Thyroid gland (tissue), 4 donors: ENCODE measurements at regions not wholly inside any gene's neighbourhood (a gene's known extent, or its start where the extent isn't known, plus 50 kb on each side); places are given as distances from the start of the nearest gene placed in this dataset.

Experiments
- DNase-seq, 2 donors: peaks; one replicate each; pipeline ENCODE4 v3.0.0-alpha.2; 2019
- H3K27ac ChIP-seq, 3 donors: fragments of 200-600 bp; sonication (generic); 1 replicate in 2 of 3; 2 replicates in 1 of 3; pipeline ENCODE4 v1.5.1; 2016 to 2019; ENCODE audit warnings: mild to moderate bottlenecking in 1 of 3, moderate library complexity in 1 of 3
- H3K27me3 ChIP-seq: fragments of 200-600 bp; sonication (generic); one replicate; pipeline ENCODE4 v1.5.1; 2019
- H3K36me3 ChIP-seq, 2 donors: fragments of 200-600 bp; sonication (generic); one replicate each; pipeline ENCODE4 v1.5.1; 2016 to 2019
- H3K4me1 ChIP-seq, 2 donors: fragments of 200-600 bp; sonication (generic); one replicate each; pipeline ENCODE4 v1.5.1; 2017 to 2019
- H3K4me3 ChIP-seq, 3 donors: fragments of 200-600 bp; sonication (generic); replicated peaks in 1 of 3; 1 replicate in 2 of 3; 2 replicates in 1 of 3; pipeline ENCODE4 v1.5.1; 2016; ENCODE audit warnings: mild to moderate bottlenecking in 1 of 3
- H3K9me3 ChIP-seq: fragments of 200-600 bp; sonication (generic); one replicate; pipeline ENCODE4 v1.5.1; 2017
- POLR2A ChIP-seq, 2 donors: fragments of 450-650 bp; IDR thresholded peaks; one replicate each; pipeline ENCODE4 v1.6.1; 2017; ENCODE audit warnings: antibody characterized with exemption in 2 of 2, mild to moderate bottlenecking in 2 of 2, moderate library complexity in 1 of 2
- WGBS, 2 donors: methylation state at CpG; one replicate each; pipeline ENCODE4 v1.1.5; 2017; 5-methylcytosine and 5-hydroxymethylcytosine counted together
- intact Hi-C: fragments of 100-400 bp; cut with DNase I; formaldehyde crosslinking; loops from one replicate; pipeline ENCODE4 v1.15.1; 2023
- TF ChIP-seq, protein P1 (sequence below), 6 experiments: fragments of 200-600 bp in 3 of 6; fragments of 450-650 bp in 3 of 6; sonication (generic) in 3 of 6; IDR thresholded peaks; one replicate each; pipeline ENCODE4 v1.5.1; 2016 to 2019; ENCODE audit warnings: antibody characterized with exemption in 6 of 6, mild to moderate bottlenecking in 2 of 6, inconsistent platforms in 1 of 6, moderate library complexity in 1 of 6

DNA sequence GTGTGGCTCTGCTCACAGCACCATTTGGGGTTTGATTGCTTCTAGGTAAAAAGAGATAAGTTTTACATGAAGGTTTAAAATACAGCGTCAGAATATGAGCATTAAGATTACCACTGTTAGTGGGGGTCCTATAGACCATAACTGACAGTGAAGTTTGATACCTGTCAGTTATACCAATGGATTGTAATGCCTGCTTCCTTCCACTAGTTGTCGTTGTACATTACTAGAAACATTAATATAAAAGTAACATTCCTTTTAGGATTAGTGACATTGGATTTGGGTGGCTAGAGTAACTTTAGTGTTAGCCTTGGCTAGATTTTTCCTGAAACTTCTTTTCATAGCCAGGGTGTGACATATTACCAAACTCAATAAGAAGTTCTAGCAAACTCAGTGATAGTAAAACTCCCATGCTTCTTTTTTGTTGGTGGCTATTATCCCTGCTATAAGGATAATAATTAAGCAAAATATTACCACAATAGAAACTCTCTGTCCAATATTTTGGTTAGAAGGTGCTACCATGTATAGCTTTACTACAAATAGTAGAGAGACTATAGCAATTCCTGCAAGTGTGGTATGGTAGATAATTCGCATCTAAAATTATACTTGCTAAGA lies 57.1 kb downstream of the FAM181B start:
- H3K27me3 ChIP-seq = no peaks in the 10 kb centered on the region
- H3K9me3 ChIP-seq = no peaks in the 10 kb centered on the region
- no peak overlapping the region for H3K4me3 ChIP-seq
- no peak for TF ChIP-seq POLR2A (IDR thresholded peaks at IDR 0.05)
- TF ChIP-seq, protein P1, sequence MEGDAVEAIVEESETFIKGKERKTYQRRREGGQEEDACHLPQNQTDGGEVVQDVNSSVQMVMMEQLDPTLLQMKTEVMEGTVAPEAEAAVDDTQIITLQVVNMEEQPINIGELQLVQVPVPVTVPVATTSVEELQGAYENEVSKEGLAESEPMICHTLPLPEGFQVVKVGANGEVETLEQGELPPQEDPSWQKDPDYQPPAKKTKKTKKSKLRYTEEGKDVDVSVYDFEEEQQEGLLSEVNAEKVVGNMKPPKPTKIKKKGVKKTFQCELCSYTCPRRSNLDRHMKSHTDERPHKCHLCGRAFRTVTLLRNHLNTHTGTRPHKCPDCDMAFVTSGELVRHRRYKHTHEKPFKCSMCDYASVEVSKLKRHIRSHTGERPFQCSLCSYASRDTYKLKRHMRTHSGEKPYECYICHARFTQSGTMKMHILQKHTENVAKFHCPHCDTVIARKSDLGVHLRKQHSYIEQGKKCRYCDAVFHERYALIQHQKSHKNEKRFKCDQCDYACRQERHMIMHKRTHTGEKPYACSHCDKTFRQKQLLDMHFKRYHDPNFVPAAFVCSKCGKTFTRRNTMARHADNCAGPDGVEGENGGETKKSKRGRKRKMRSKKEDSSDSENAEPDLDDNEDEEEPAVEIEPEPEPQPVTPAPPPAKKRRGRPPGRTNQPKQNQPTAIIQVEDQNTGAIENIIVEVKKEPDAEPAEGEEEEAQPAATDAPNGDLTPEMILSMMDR (IDR thresholded peaks at IDR 0.05) = peak in 1 of 6 experiments; percentile 38
- intact Hi-C loops = no loop called here
- H3K4me1 ChIP-seq = no peaks in the 10 kb centered on the region
- no peaks in the 10 kb centered on the region for H3K36me3 ChIP-seq
- no peak overlapping the region for H3K27ac ChIP-seq
- WGBS, 2 donors = 40 to 50% methylated on average over 3 of the region's 3 CpGs
- DNase-seq = no peak

DNA sequence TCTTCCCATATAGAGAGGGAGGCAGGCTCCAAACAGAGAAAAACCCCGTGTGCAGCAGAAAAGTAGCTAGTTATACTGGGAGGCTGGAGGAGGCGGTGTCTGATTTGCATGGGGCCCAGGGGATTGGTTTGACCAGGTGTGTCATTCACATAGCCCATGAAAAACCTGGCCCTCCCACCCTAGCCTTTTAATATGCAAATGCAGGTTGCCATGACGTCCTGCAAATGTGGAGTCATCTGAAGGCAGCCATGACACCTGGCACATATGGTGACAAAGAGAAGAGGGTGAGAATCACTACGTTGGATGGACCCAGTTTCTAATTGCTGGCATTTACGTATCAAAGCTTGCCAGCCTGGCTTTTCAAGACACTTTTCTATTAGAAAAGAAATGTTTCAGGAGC lies 57.8 kb downstream of the FAM181B start:
- TF ChIP-seq, protein P1 (IDR thresholded peaks at IDR 0.05) = no peak
- no peak for TF ChIP-seq POLR2A (IDR thresholded peaks at IDR 0.05)
- DNase-seq = no peak
- Histone ChIP-seq H3K27me3 (no peaks in the 10 kb centered on the region), H3K27ac (no peak overlapping the region), H3K4me3 (no peak overlapping the region), H3K4me1 (no peaks in the 10 kb centered on the region), H3K36me3 (no peaks in the 10 kb centered on the region), H3K9me3 (no peaks in the 10 kb centered on the region)
- intact Hi-C loops = no loop called here
- 77 to 79% methylated on average over 5 of the region's 5 CpGs for WGBS, 2 donors

DNA sequence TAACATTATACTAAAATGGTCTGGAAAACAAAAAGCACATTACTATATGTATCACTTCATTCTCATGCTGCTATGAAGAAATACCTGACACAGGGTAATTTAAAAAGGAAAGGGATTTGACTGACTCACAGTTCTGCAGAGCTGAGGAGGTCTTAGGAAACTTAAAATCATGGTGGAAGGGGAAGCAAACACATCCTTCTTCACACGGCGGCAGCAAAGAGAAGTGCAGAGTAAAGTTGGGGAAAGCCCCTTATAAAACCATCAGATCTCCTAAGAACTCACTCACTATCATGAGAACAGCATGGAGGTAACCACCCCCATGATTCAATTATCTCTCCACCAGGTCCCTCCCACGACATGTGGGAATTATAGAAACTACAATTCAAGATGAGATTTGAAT lies 60.0 kb downstream of the FAM181B start:
- Histone ChIP-seq H3K27me3 (no peaks in the 10 kb centered on the region), H3K36me3 (no peaks in the 10 kb centered on the region), H3K9me3 (no peaks in the 10 kb centered on the region), H3K4me3 (no peak overlapping the region), H3K4me1 (no peaks in the 10 kb centered on the region), H3K27ac (no peak overlapping the region)
- no peak for DNase-seq
- no peak for TF ChIP-seq POLR2A (IDR thresholded peaks at IDR 0.05)
- TF ChIP-seq, protein P1 (IDR thresholded peaks at IDR 0.05) = no peak
- intact Hi-C loops = no loop called here
- WGBS, 2 donors = 65 to 77% methylated on average over 3 of the region's 3 CpGs

DNA sequence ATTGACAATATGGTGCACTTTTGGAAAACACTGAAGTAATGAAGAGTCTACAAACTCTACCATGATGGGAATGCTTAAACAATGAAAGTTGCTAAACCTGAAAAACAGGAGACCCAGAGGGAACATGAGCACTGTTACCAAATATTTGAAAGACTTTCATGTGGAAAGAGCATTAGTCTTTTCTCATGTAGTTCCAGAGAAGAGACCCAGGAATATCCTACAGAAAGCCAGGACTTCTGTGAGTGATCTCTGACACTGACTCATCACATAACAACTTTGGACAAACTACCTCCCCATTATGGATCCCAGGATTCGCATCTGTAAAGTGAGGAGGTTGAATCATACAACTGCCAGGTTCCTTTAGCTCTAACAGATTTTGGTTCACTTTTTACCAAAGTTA lies 62.2 kb downstream of the FAM181B start:
- Histone ChIP-seq H3K4me1 (no peaks in the 10 kb centered on the region), H3K4me3 (no peak overlapping the region), H3K36me3 (no peaks in the 10 kb centered on the region), H3K27ac (no peak overlapping the region), H3K9me3 (no peaks in the 10 kb centered on the region), H3K27me3 (no peaks in the 10 kb centered on the region)
- no peak for DNase-seq
- no peak for TF ChIP-seq POLR2A (IDR thresholded peaks at IDR 0.05)
- TF ChIP-seq, protein P1 (IDR thresholded peaks at IDR 0.05) = no peak
- 79 to 90% methylated on average over 1 of the region's 1 CpG for WGBS, 2 donors
- intact Hi-C loops = no loop called here

DNA sequence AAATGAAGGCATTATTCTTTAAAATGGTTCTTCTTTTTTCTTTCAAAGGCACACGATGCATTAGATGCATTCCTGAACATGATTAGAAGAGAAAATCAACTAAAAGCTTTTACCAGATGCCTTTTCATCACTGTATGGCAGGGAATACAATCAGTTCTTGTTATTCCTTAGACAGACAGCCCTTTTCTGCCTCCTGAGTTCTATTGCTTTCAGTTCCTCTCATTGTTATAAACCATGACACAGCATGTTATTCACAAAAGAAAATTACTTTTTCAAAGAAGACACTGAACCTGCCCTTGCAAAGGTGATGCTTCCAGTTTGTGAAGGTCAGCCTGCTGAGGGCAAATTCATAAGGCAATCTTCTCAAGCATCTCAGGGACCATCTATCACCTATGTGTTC lies 70.1 kb downstream of the FAM181B start:
- no peaks in the 10 kb centered on the region for H3K4me1 ChIP-seq
- DNase-seq = no peak
- H3K36me3 ChIP-seq = no peaks in the 10 kb centered on the region
- no peak for TF ChIP-seq POLR2A (IDR thresholded peaks at IDR 0.05)
- TF ChIP-seq, protein P1 (IDR thresholded peaks at IDR 0.05) = no peak
- H3K27me3 ChIP-seq = no peaks in the 10 kb centered on the region
- WGBS, 2 donors = 72 to 78% methylated on average over 1 of the region's 1 CpG
- H3K4me3 ChIP-seq = no peak overlapping the region
- no peak overlapping the region for H3K27ac ChIP-seq
- no peaks in the 10 kb centered on the region for H3K9me3 ChIP-seq
- intact Hi-C loops = no loop called here
